Liver (tissue), 8 donors: ENCODE measurements at regions not wholly inside any gene's neighbourhood (a gene's known extent, or its start where the extent isn't known, plus 50 kb on each side); places are given as distances from the start of the nearest gene placed in this dataset.

ENCODE experiments used
- DNase-seq: peaks from one replicate; pipeline ENCODE4 v3.0.0-alpha.2; 2017; ENCODE audit warnings: low spot score
- H3K27ac ChIP-seq, 2 donors: one replicate each; pipeline ENCODE4 v1.7.0; 2013; ENCODE audit warnings: inconsistent platforms in 2 of 2, low read length in 2 of 2, control low read depth in 1 of 2, low read depth in 1 of 2, mild to moderate bottlenecking in 1 of 2
- H3K27me3 ChIP-seq, 4 donors: one replicate each; pipeline versions ENCODE4 v1.6.1 to v1.7.0; 2013; ENCODE audit warnings: low read length in 3 of 4, inconsistent platforms in 1 of 4, mild to moderate bottlenecking in 1 of 4, moderate library complexity in 1 of 4; ENCODE audit not compliant: control insufficient read depth in 4 of 4, insufficient read depth in 4 of 4
- H3K36me3 ChIP-seq, 4 donors: one replicate each; pipeline versions ENCODE4 v1.6.1 to v1.7.0; 2013; ENCODE audit warnings: low read length in 3 of 4, mild to moderate bottlenecking in 3 of 4, low read depth in 1 of 4, moderate library complexity in 1 of 4; ENCODE audit not compliant: control insufficient read depth in 4 of 4, insufficient read depth in 3 of 4
- H3K4me1 ChIP-seq, 4 donors: one replicate each; pipeline versions ENCODE4 v1.6.1 to v1.7.0; 2013; ENCODE audit warnings: low read length in 3 of 4, mild to moderate bottlenecking in 3 of 4, moderate library complexity in 1 of 4; ENCODE audit not compliant: control insufficient read depth in 4 of 4, insufficient read depth in 4 of 4
- H3K4me3 ChIP-seq, 3 donors: one replicate each; pipeline versions ENCODE4 v1.6.1 to v1.7.0; 2013; ENCODE audit warnings: low read length in 3 of 3, control low read depth in 1 of 3, low read depth in 1 of 3, mild to moderate bottlenecking in 1 of 3
- H3K9ac ChIP-seq, 2 donors: one replicate each; pipeline ENCODE4 v1.7.0; 2013; ENCODE audit warnings: low read length in 2 of 2, mild to moderate bottlenecking in 2 of 2, moderate library complexity in 2 of 2, control low read depth in 1 of 2, low read depth in 1 of 2
- H3K9me3 ChIP-seq, 4 donors: one replicate each; pipeline versions ENCODE4 v1.6.1 to v1.7.0; 2013; ENCODE audit warnings: low read length in 3 of 4; ENCODE audit not compliant: control insufficient read depth in 4 of 4
- ATF3 ChIP-seq: IDR thresholded peaks from 2 replicates; pipeline ENCODE4 v1.6.1; 2016; ENCODE audit warnings: antibody characterized with exemption
- CTCF ChIP-seq: fragments of 150-350 bp; IDR thresholded peaks from 2 replicates; pipeline ENCODE4 v1.5.1; 2017; ENCODE audit warnings: improper control_type of control experiment, low read depth, low read length; ENCODE audit not compliant: missing input control
- EGR1 ChIP-seq, 2 donors: IDR thresholded peaks; 2 replicates each; pipeline ENCODE4 v1.6.1; 2016 to 2018; ENCODE audit warnings: antibody characterized with exemption in 2 of 2, low read depth in 2 of 2
- FOXA1 ChIP-seq: IDR thresholded peaks from 2 replicates; pipeline ENCODE4 v1.6.1; 2016; ENCODE audit warnings: antibody characterized with exemption
- FOXA2 ChIP-seq: IDR thresholded peaks from 2 replicates; pipeline ENCODE4 v1.6.1; 2016; ENCODE audit warnings: antibody characterized with exemption
- GABPA ChIP-seq, 2 donors: IDR thresholded peaks in 1 of 2; conservative IDR thresholded peaks in 1 of 2; 2 replicates each; pipeline ENCODE4 v1.6.1; 2016; ENCODE audit warnings: antibody characterized with exemption in 2 of 2, mild to moderate bottlenecking in 1 of 2, moderate library complexity in 1 of 2
- HNF4A ChIP-seq, 2 donors: conservative IDR thresholded peaks; 2 replicates each; pipeline ENCODE4 v1.6.1; 2016; ENCODE audit warnings: antibody characterized with exemption in 2 of 2, mild to moderate bottlenecking in 2 of 2
- HNF4G ChIP-seq: IDR thresholded peaks from 2 replicates; pipeline ENCODE4 v1.6.1; 2016; ENCODE audit warnings: antibody characterized with exemption
- JUND ChIP-seq, 2 donors: IDR thresholded peaks; 2 replicates each; pipeline ENCODE4 v1.6.1; 2016; ENCODE audit warnings: antibody characterized with exemption in 2 of 2
- MAX ChIP-seq: IDR thresholded peaks from 2 replicates; pipeline ENCODE4 v1.6.1; 2016; ENCODE audit warnings: antibody characterized with exemption
- NR2F2 ChIP-seq: IDR thresholded peaks from 2 replicates; pipeline ENCODE4 v1.6.1; 2016; ENCODE audit warnings: antibody characterized with exemption
- RAD21 ChIP-seq, 2 donors: IDR thresholded peaks; 2 replicates each; pipeline ENCODE4 v1.6.1; 2016; ENCODE audit warnings: antibody characterized with exemption in 2 of 2, mild to moderate bottlenecking in 2 of 2
- REST ChIP-seq: IDR thresholded peaks from 2 replicates; pipeline ENCODE4 v1.6.1; 2016; ENCODE audit warnings: antibody characterized with exemption, mild to moderate bottlenecking
- RXRA ChIP-seq, 2 donors: IDR thresholded peaks; 2 replicates each; pipeline ENCODE4 v1.6.1; 2017 to 2018; ENCODE audit warnings: antibody characterized with exemption in 2 of 2, mild to moderate bottlenecking in 1 of 2
- SP1 ChIP-seq: IDR thresholded peaks from 2 replicates; pipeline ENCODE4 v1.6.1; 2018; ENCODE audit warnings: antibody characterized with exemption, mild to moderate bottlenecking
- TAF1 ChIP-seq: conservative IDR thresholded peaks from 2 replicates; pipeline ENCODE4 v1.6.1; 2016; ENCODE audit warnings: antibody characterized with exemption, mild to moderate bottlenecking
- YY1 ChIP-seq: IDR thresholded peaks from 2 replicates; pipeline ENCODE4 v1.6.1; 2016; ENCODE audit warnings: antibody characterized with exemption, mild to moderate bottlenecking
- ZBTB33 ChIP-seq: IDR thresholded peaks from 2 replicates; pipeline ENCODE4 v1.6.1; 2016; ENCODE audit warnings: antibody characterized with exemption
- WGBS: extraction: QIAGEN DNeasy Blood & Tissue Kit; methylation state at CpG from one replicate; pipeline ENCODE4 v1.1.7; 2013; 5-methylcytosine and 5-hydroxymethylcytosine counted together
- donor health status: healthy.
- donor health status: healthy.
- donor health status: healthy.
- donor health status: healthy.
- donor health status: healthy.

GRCh38 chr2:138390316-138390945, 111.1 kb upstream of the SPOPL start:
- Histone ChIP-seq H3K4me1 (no peaks in the 10 kb centered on the region), H3K27me3 (no peaks in the 10 kb centered on the region), H3K36me3 (no peaks in the 10 kb centered on the region), H3K9me3 (no peaks in the 10 kb centered on the region), H3K27ac (no peak overlapping the region), H3K4me3 (no peak overlapping the region), H3K9ac (no peak overlapping the region)
- no peak for DNase-seq
- no peak for TF ChIP-seq ZBTB33
- no peak for TF ChIP-seq HNF4G
- no peak for TF ChIP-seq RAD21 (IDR thresholded peaks at IDR 0.05)
- TF ChIP-seq FOXA2 = no peak
- no peak for TF ChIP-seq JUND (IDR thresholded peaks at IDR 0.05)
- no peak for TF ChIP-seq ATF3
- TF ChIP-seq REST = no peak
- TF ChIP-seq YY1 = no peak
- no peak for TF ChIP-seq CTCF
- TF ChIP-seq FOXA1 = no peak
- TF ChIP-seq RXRA (IDR thresholded peaks at IDR 0.05) = no peak
- TF ChIP-seq TAF1 = no peak
- TF ChIP-seq SP1 = no peak
- no peak for TF ChIP-seq EGR1 (IDR thresholded peaks at IDR 0.05; ENCODE audit: low read depth in 2 of 2)
- TF ChIP-seq MAX = no peak
- no peak for TF ChIP-seq HNF4A (conservative IDR thresholded peaks at IDR 0.05)
- no peak for TF ChIP-seq NR2F2
- no peak for TF ChIP-seq GABPA (IDR thresholded peaks at IDR 0.05 in 1 of 2, conservative IDR thresholded peaks at IDR 0.05 in 1 of 2)
- WGBS = 96% methylated on average over 7 of the region's 7 CpGs
